Spleen (tissue), 11 donors: ENCODE measurements at regions not wholly inside any gene's neighbourhood (a gene's known extent, or its start where the extent isn't known, plus 50 kb on each side); places are given as distances from the start of the nearest gene placed in this dataset.

ENCODE experiments used
- DNase-seq: peaks from one replicate; pipeline ENCODE4 v3.0.0-alpha.2; 2020
- H3K27ac ChIP-seq, 8 donors: fragments of 200-600 bp; sonication (generic) in 7 of 8; 1 replicate in 4 of 8; 2 replicates in 4 of 8; pipeline versions ENCODE4 v1.5.0 to v1.8.0; 2016 to 2021; ENCODE audit warnings: inconsistent platforms in 4 of 8, mild to moderate bottlenecking in 4 of 8, moderate library complexity in 1 of 8
- H3K27me3 ChIP-seq, 7 donors: fragments of 200-600 bp; sonication (generic) in 6 of 7; replicated peaks in 1 of 7; 1 replicate in 4 of 7; 2 replicates in 3 of 7; pipeline versions ENCODE4 v1.5.0 to v1.8.0; 2016 to 2021; ENCODE audit warnings: inconsistent platforms in 3 of 7, mild to moderate bottlenecking in 1 of 7
- H3K36me3 ChIP-seq, 6 donors: fragments of 200-600 bp; sonication (generic) in 5 of 6; 1 replicate in 4 of 6; 2 replicates in 2 of 6; pipeline versions ENCODE4 v1.5.0 to v1.8.0; 2016 to 2021; ENCODE audit warnings: inconsistent platforms in 2 of 6
- H3K4me1 ChIP-seq, 6 donors: fragments of 200-600 bp; sonication (generic) in 5 of 6; 1 replicate in 3 of 6; 2 replicates in 3 of 6; pipeline versions ENCODE4 v1.5.0 to v1.8.0; 2016 to 2021; ENCODE audit warnings: inconsistent platforms in 3 of 6
- H3K4me3 ChIP-seq, 8 donors: fragments of 200-600 bp; sonication (generic) in 7 of 8; 1 replicate in 4 of 8; 2 replicates in 4 of 8; pipeline versions ENCODE4 v1.5.0 to v1.8.0; 2016 to 2021; ENCODE audit warnings: inconsistent platforms in 4 of 8, mild to moderate bottlenecking in 4 of 8, moderate library complexity in 2 of 8
- H3K9me3 ChIP-seq, 8 donors: fragments of 200-600 bp; sonication (generic) in 7 of 8; 1 replicate in 4 of 8; 2 replicates in 4 of 8; pipeline versions ENCODE4 v1.5.0 to v1.8.0; 2016 to 2021; ENCODE audit warnings: inconsistent platforms in 4 of 8
- CTCF ChIP-seq, 11 experiments: fragments of 200-600 bp in 7 of 11; fragments of 450-650 bp in 4 of 11; sonication (generic) in 4 of 11; IDR thresholded peaks in 8 of 11; conservative IDR thresholded peaks in 3 of 11; 1 replicate in 7 of 11; 2 replicates in 4 of 11; pipeline versions ENCODE4 v1.4.0 to v1.8.0; 2016 to 2021; ENCODE audit warnings: antibody characterized with exemption in 11 of 11, inconsistent platforms in 4 of 11, mild to moderate bottlenecking in 1 of 11
- POLR2A ChIP-seq, 3 donors: fragments of 450-650 bp; IDR thresholded peaks; one replicate each; pipeline ENCODE4 v1.5.1; 2017; ENCODE audit warnings: antibody characterized with exemption in 3 of 3, mild to moderate bottlenecking in 1 of 3
- POLR2AphosphoS5 ChIP-seq, 3 donors: sonication (generic); formaldehyde crosslinking; IDR thresholded peaks; one replicate each; pipeline ENCODE4 v1.5.1; 2017; ENCODE audit warnings: antibody characterized with exemption in 3 of 3
- WGBS, 5 donors: extraction: QIAGEN DNeasy Blood & Tissue Kit in 3 of 5; methylation state at CpG; one replicate each; pipeline versions ENCODE4 v1.1.5 to v1.1.7; 2013 to 2018; 5-methylcytosine and 5-hydroxymethylcytosine counted together
- intact Hi-C: fragments of 100-400 bp; cut with DNase I; formaldehyde crosslinking; loops from one replicate; pipeline ENCODE4 v1.15.0; 2023; ENCODE audit warnings: low total_unique reads
- donor health status: healthy with polysubstance abuse.
- donor health status: DM: no; HTN: no; CAD: no; lungs with moderate emphysema.
- donor health status: DM: no; HTN: no; CAD: no.
- donor health status: Bipolar disorder and iron deficiency.
- donor health status: healthy.
- donor health status: DM: no; HTN: no; CAD: no.
- donor health status: DM: yes; HTN: yes; CAD: no.

- H3K27ac ChIP-seq = no peak overlapping the region
- intact Hi-C loops = no loop called here
- no peaks in the 10 kb centered on the region for H3K27me3 ChIP-seq
- no peaks in the 10 kb centered on the region for H3K4me1 ChIP-seq
- 87 to 94% (median 89%) methylated on average over 3 of the region's 3 CpGs for WGBS, 5 donors
- no peaks in the 10 kb centered on the region for H3K36me3 ChIP-seq
- no peak for TF ChIP-seq POLR2A (IDR thresholded peaks at IDR 0.05)
- TF ChIP-seq POLR2AphosphoS5 (IDR thresholded peaks at IDR 0.05) = no peak
- TF ChIP-seq CTCF (IDR thresholded peaks at IDR 0.05 in 8 of 11, conservative IDR thresholded peaks at IDR 0.05 in 3 of 11) = no peak
- DNase-seq = no peak
- no peak overlapping the region for H3K4me3 ChIP-seq
- peaks cover 0 to 25% (median 10%) of the 10 kb centered on the region in 8 donors for H3K9me3 ChIP-seq
These were observed 1099.1 kb upstream of the ADGRB3 start for GRCh38 chr6:67535946-67536345.

- Histone ChIP-seq H3K27ac (no peak overlapping the region), H3K4me1 (no peaks in the 10 kb centered on the region), H3K4me3 (no peak overlapping the region), H3K27me3 (no peaks in the 10 kb centered on the region), H3K36me3 (no peaks in the 10 kb centered on the region), H3K9me3 (peaks cover 0 to 40% (median 20%) of the 10 kb centered on the region in 8 donors)
- DNase-seq = no peak
- TF ChIP-seq CTCF (IDR thresholded peaks at IDR 0.05 in 8 of 11, conservative IDR thresholded peaks at IDR 0.05 in 3 of 11) (no peak), POLR2A (IDR thresholded peaks at IDR 0.05) (no peak), POLR2AphosphoS5 (IDR thresholded peaks at IDR 0.05) (no peak)
- 71 to 90% (median 80%) methylated on average over 2 of the region's 2 CpGs for WGBS, 5 donors
- intact Hi-C loops = no loop called here
These were observed 1128.7 kb upstream of the ADGRB3 start for GRCh38 chr6:67506352-67506751.

- intact Hi-C loops = no loop called here
- no peak for DNase-seq
- no peaks in the 10 kb centered on the region for H3K27me3 ChIP-seq
- TF ChIP-seq CTCF (IDR thresholded peaks at IDR 0.05 in 8 of 11, conservative IDR thresholded peaks at IDR 0.05 in 3 of 11) (no peak), POLR2A (IDR thresholded peaks at IDR 0.05) (no peak), POLR2AphosphoS5 (IDR thresholded peaks at IDR 0.05) (no peak)
- H3K27ac ChIP-seq = no peak overlapping the region
- H3K9me3 ChIP-seq = peaks cover 0 to 20% (median 13%) of the 10 kb centered on the region in 8 donors
- 53 to 61% (median 59%) methylated on average over 5 of the region's 5 CpGs for WGBS, 5 donors
- no peak overlapping the region for H3K4me3 ChIP-seq
- no peaks in the 10 kb centered on the region for H3K4me1 ChIP-seq
- H3K36me3 ChIP-seq = no peaks in the 10 kb centered on the region
These were observed 1133.3 kb upstream of the ADGRB3 start for GRCh38 chr6:67501755-67502154.

- TF ChIP-seq CTCF (IDR thresholded peaks at IDR 0.05 in 8 of 11, conservative IDR thresholded peaks at IDR 0.05 in 3 of 11) (no peak), POLR2AphosphoS5 (IDR thresholded peaks at IDR 0.05) (no peak), POLR2A (IDR thresholded peaks at IDR 0.05) (no peak)
- Histone ChIP-seq H3K27me3 (no peaks in the 10 kb centered on the region), H3K9me3 (peaks cover 0 to 6% (median 0%) of the 10 kb centered on the region in 8 donors), H3K4me1 (no peaks in the 10 kb centered on the region), H3K4me3 (no peak overlapping the region), H3K36me3 (no peaks in the 10 kb centered on the region), H3K27ac (no peak overlapping the region)
- DNase-seq = no peak
- WGBS, 5 donors = 55 to 76% (median 64%) methylated on average over 1 of the region's 1 CpG
- intact Hi-C loops = no loop called here
These were observed 1137.3 kb upstream of the ADGRB3 start for GRCh38 chr6:67497749-67498148.
